ENCODE measurements at regions not wholly inside any gene's neighbourhood (a gene's known extent, or its start where the extent isn't known, plus 50 kb on each side); places are given as distances from the start of the nearest gene placed in this dataset.

DNA sequence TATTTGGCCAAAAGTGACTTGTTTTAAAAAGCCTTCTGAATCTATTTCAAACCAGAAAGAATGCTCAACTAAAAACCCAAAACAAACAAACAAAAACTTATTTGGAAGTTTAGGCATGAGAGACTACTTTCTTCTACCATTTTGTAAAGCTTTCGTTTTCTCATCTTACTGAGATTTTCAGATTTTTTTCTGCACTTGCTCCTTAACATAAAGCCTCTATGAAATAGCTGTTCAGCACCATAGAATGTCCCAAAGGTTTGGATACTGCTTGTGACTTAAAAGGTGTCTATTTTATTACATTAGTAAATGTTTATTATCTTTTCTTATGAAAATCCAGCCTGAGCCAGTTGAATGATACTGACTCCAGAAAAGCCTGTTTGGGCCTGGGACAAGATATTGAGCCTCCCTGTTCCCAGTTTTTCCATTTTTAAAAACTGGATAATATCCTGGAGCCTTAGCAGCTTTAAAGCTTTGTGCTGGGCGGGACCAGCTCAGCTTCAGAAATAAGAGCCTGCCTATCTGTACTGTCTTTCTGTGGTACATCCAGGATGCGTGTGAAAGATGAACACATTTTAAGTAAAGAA is 292.6 kb downstream of the ZSWIM6 start:
- H3K4me3 ChIP-seq, result peak overlapping the region in 2 of 4 donors; percentile 67 to 69
- no peak overlapping the region for H3K27ac ChIP-seq
- H3K36me3 ChIP-seq, result no peaks in the 10 kb centered on the region
- TF ChIP-seq, protein P1, sequence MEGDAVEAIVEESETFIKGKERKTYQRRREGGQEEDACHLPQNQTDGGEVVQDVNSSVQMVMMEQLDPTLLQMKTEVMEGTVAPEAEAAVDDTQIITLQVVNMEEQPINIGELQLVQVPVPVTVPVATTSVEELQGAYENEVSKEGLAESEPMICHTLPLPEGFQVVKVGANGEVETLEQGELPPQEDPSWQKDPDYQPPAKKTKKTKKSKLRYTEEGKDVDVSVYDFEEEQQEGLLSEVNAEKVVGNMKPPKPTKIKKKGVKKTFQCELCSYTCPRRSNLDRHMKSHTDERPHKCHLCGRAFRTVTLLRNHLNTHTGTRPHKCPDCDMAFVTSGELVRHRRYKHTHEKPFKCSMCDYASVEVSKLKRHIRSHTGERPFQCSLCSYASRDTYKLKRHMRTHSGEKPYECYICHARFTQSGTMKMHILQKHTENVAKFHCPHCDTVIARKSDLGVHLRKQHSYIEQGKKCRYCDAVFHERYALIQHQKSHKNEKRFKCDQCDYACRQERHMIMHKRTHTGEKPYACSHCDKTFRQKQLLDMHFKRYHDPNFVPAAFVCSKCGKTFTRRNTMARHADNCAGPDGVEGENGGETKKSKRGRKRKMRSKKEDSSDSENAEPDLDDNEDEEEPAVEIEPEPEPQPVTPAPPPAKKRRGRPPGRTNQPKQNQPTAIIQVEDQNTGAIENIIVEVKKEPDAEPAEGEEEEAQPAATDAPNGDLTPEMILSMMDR (IDR thresholded peaks at IDR 0.05 in 4 of 5, conservative IDR thresholded peaks at IDR 0.05 in 1 of 5), result no peak
- no peaks in the 10 kb centered on the region for H3K9me3 ChIP-seq
- in situ Hi-C loops (cut with MboI; ENCODE audit: low sequenced_read_pairs in 4 of 4) (no loop called here), intact Hi-C loops (cut with DNase I; ENCODE audit: low total_unique reads) (loop anchor here (2.0 kb wide), 1 partner anchor 292 kb away; the partner anchor contains the start of gene ZSWIM6)
- no peaks in the 10 kb centered on the region for H3K27me3 ChIP-seq
- no peak for ATAC-seq
- H3K4me1 ChIP-seq, result peaks cover 24 to 31% of the 10 kb centered on the region in 2 donors
- no peak for DNase-seq

DNA sequence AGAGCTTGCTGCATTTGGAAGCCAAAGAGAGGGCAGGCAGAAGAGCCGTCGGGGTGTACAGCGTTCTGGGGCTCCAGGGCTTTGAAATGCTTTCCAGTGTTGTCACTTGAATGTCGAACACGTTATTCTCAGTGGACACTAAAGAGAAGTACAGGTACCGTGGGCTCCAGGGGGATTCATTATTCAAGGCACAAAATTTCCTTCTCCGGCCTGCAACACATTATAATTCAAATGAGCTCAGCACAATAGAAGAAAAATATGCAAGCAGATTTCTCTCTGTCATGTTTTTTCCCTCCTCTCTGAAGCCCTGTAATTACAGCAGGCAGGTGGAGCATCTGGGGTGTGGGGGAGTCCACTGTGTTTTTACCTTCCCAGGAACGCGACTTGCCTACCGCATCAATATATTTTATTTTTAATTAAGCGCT is 293.1 kb downstream of the ZSWIM6 start:
- ATAC-seq, result no peak
- H3K9me3 ChIP-seq, result no peaks in the 10 kb centered on the region
- H3K36me3 ChIP-seq, result no peaks in the 10 kb centered on the region
- H3K27me3 ChIP-seq, result no peaks in the 10 kb centered on the region
- TF ChIP-seq, protein P1 (IDR thresholded peaks at IDR 0.05 in 4 of 5, conservative IDR thresholded peaks at IDR 0.05 in 1 of 5), result no peak
- TF ChIP-seq POLR2A (IDR thresholded peaks at IDR 0.05), result no peak
- no peak for DNase-seq
- H3K4me3 ChIP-seq, result peak overlapping the region; percentile 62 to 69 (median 65)
- intact Hi-C loops (cut with DNase I; ENCODE audit: low total_unique reads), result loop anchor here (2.0 kb wide), 1 partner anchor 292 kb away; the partner anchor contains the start of gene ZSWIM6
- H3K4me1 ChIP-seq, result peaks cover 20 to 26% of the 10 kb centered on the region in 2 donors
- H3K27ac ChIP-seq, result peak overlapping the region in 2 of 4 donors; percentile 57 to 59
- in situ Hi-C loops (cut with MboI; ENCODE audit: low sequenced_read_pairs in 4 of 4), result no loop called here

- no peaks in the 10 kb centered on the region for H3K36me3 ChIP-seq
- H3K4me1 ChIP-seq, result peaks cover 12 to 19% of the 10 kb centered on the region in 2 donors
- H3K9me3 ChIP-seq, result no peaks in the 10 kb centered on the region
- intact Hi-C loops (cut with DNase I; ENCODE audit: low total_unique reads), result loop anchor here (2.0 kb wide), 1 partner anchor 293 kb away; the partner anchor contains the start of gene ZSWIM6
- DNase-seq, result peak; percentile 31
- in situ Hi-C loops (cut with MboI; ENCODE audit: low sequenced_read_pairs in 4 of 4), result no loop called here
- peak overlapping the region; percentile 33 to 60 (median 58) for H3K27ac ChIP-seq
- no peaks in the 10 kb centered on the region for H3K27me3 ChIP-seq
- ATAC-seq, result peak; percentile 58 to 69
- peak overlapping the region; percentile 62 to 69 (median 65) for H3K4me3 ChIP-seq
- TF ChIP-seq, protein P1 (IDR thresholded peaks at IDR 0.05 in 4 of 5, conservative IDR thresholded peaks at IDR 0.05 in 1 of 5), result no peak
- no peak for TF ChIP-seq POLR2A (IDR thresholded peaks at IDR 0.05)
These were observed 293.9 kb downstream of the ZSWIM6 start for GRCh38 chr5:61625681-61626621.

DNA sequence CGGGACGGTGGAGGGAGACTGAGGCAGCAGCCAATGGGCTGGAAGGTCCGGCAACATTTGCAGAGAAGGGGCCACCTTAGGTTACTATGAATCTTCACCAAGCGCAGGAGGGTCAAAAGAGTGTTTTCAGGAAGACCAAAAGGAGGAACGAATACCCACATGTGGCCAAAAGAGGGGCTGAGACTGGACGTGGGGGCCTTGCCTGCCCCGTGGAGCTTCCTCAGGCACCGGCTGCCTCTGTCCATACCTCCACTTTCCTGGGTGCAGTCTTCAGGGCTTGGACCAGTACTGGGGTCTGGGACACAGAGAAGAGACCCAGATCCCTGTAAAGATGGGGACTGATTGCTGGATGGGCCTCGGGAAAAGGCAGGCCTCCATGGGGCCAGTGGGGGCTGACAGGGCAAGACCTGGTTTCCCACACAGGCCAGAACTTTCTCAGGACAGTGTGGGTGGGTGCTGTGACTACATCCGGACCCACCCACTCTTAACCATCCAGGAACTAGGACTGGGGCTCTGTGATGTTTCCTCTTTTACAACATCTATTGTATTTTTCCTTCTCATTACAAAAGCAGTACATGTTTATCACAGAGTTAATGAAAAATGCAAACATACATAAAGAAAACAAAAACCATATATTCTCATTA is 294.7 kb downstream of the ZSWIM6 start:
- peak overlapping the region in 2 of 4 donors; percentile 57 to 60 for H3K27ac ChIP-seq
- no peaks in the 10 kb centered on the region for H3K9me3 ChIP-seq
- in situ Hi-C loops (cut with MboI; ENCODE audit: low sequenced_read_pairs in 4 of 4) (no loop called here), intact Hi-C loops (cut with DNase I; ENCODE audit: low total_unique reads) (no loop called here)
- no peaks in the 10 kb centered on the region for H3K36me3 ChIP-seq
- H3K4me3 ChIP-seq, result peak overlapping the region; percentile 62 to 69 (median 65)
- H3K4me1 ChIP-seq, result peaks cover 13 to 15% of the 10 kb centered on the region in 2 donors
- H3K27me3 ChIP-seq, result no peaks in the 10 kb centered on the region
- no peak for TF ChIP-seq POLR2A (IDR thresholded peaks at IDR 0.05)
- TF ChIP-seq, protein P1 (IDR thresholded peaks at IDR 0.05 in 4 of 5, conservative IDR thresholded peaks at IDR 0.05 in 1 of 5), result no peak
- ATAC-seq (no peak), DNase-seq (no peak)

Measured in gastrocnemius medialis (tissue), 4 donors.